Stomach (tissue), 4 donors: ENCODE measurements at regions not wholly inside any gene's neighbourhood (a gene's known extent, or its start where the extent isn't known, plus 50 kb on each side); places are given as distances from the start of the nearest gene placed in this dataset.

Experiments
- EP300 ChIP-seq: sonication (generic); formaldehyde crosslinking; IDR thresholded peaks from one replicate; pipeline ENCODE4 v1.6.1; 2017; ENCODE audit warnings: antibody characterized with exemption
- POLR2A ChIP-seq, 4 donors: fragments of 450-650 bp; IDR thresholded peaks; one replicate each; pipeline ENCODE4 v1.6.1; 2016; ENCODE audit warnings: antibody characterized with exemption in 4 of 4, control low read depth in 2 of 4, mild to moderate bottlenecking in 1 of 4, moderate library complexity in 1 of 4
- POLR2AphosphoS5 ChIP-seq, 3 donors: sonication (generic); formaldehyde crosslinking; IDR thresholded peaks; one replicate each; pipeline ENCODE4 v1.6.1; 2016; ENCODE audit warnings: antibody characterized with exemption in 3 of 3
- TF ChIP-seq, protein P1 (sequence below), 7 experiments: fragments of 450-650 bp in 4 of 7; fragments of 200-600 bp in 3 of 7; sonication (generic) in 3 of 7; IDR thresholded peaks; one replicate each; pipeline ENCODE4 v1.5.1; 2016 to 2019; ENCODE audit warnings: antibody characterized with exemption in 7 of 7, control low read depth in 2 of 7, mild to moderate bottlenecking in 1 of 7

DNA sequence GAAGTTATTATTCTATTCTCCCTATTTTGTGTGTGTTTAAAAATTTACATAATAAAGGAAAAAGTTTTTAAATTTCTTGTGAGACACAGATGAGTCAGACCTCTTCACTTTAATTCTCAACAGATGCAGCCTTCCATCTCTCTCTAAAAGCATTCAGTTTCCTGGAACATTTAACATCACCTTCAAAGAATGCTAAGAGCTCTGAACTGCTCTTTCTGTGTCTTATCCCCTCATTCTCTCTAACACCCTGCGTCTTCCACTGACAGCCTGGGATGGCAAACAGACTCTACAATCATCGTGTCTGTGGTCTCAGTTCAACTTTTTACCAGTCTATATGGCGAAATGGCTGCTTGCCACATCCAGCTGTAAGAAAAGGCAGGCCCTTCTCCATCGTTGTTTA, 173.0 kb downstream of the HINT1 start:
- no peak for TF ChIP-seq POLR2A (IDR thresholded peaks at IDR 0.05)
- TF ChIP-seq POLR2AphosphoS5 (IDR thresholded peaks at IDR 0.05): no peak
- TF ChIP-seq, protein P1, sequence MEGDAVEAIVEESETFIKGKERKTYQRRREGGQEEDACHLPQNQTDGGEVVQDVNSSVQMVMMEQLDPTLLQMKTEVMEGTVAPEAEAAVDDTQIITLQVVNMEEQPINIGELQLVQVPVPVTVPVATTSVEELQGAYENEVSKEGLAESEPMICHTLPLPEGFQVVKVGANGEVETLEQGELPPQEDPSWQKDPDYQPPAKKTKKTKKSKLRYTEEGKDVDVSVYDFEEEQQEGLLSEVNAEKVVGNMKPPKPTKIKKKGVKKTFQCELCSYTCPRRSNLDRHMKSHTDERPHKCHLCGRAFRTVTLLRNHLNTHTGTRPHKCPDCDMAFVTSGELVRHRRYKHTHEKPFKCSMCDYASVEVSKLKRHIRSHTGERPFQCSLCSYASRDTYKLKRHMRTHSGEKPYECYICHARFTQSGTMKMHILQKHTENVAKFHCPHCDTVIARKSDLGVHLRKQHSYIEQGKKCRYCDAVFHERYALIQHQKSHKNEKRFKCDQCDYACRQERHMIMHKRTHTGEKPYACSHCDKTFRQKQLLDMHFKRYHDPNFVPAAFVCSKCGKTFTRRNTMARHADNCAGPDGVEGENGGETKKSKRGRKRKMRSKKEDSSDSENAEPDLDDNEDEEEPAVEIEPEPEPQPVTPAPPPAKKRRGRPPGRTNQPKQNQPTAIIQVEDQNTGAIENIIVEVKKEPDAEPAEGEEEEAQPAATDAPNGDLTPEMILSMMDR (IDR thresholded peaks at IDR 0.05): no peak
- TF ChIP-seq EP300: no peak
